Activated B cell treated with CpG ODN at 0.5 μM for 24 hours (primary cell): ENCODE measurements at regions not wholly inside any gene's neighbourhood (a gene's known extent, or its start where the extent isn't known, plus 50 kb on each side); places are given as distances from the start of the nearest gene placed in this dataset.

Experiments used
- ATAC-seq: fragments of 200-7000 bp; cut with Tn5 transposase; one replicate; pipeline ENCODE4 v1.10.0; 2021; ENCODE audit warnings: low read depth, mild to moderate bottlenecking, moderate library complexity
- CTCF ChIA-PET: fragments of 350-600 bp; sonication (Branson Sonifier 250); formaldehyde crosslinking; loops from one replicate; lab custom pipeline; 2021; ENCODE audit warnings: antibody characterized with exemption; lab: Charles Lee
- POLR2A ChIA-PET: fragments of 350-600 bp; sonication (Branson Sonifier 250); formaldehyde crosslinking; loops from one replicate; lab custom pipeline; 2021; ENCODE audit warnings: antibody characterized with exemption; lab: Charles Lee
- DNase-seq: peaks from one replicate; pipeline ENCODE4 v3.0.0; 2022
- H3K27ac Mint-ChIP-seq: one replicate; pipeline ENCODE4 v1.8.0; 2020; ENCODE audit warnings: mixed read lengths
- H3K27me3 Mint-ChIP-seq: one replicate; pipeline ENCODE4 v1.8.0; 2021; ENCODE audit warnings: mixed read lengths
- H3K36me3 Mint-ChIP-seq: one replicate; pipeline ENCODE4 v1.8.0; 2021; ENCODE audit warnings: low read depth, mixed read lengths
- H3K4me1 Mint-ChIP-seq: one replicate; pipeline ENCODE4 v1.8.0; 2021; ENCODE audit warnings: mixed read lengths
- H3K4me3 Mint-ChIP-seq: one replicate; pipeline ENCODE4 v1.8.0; 2020; ENCODE audit warnings: mild to moderate bottlenecking, mixed read lengths
- H3K9me3 Mint-ChIP-seq: one replicate; pipeline ENCODE4 v1.8.0; 2020; ENCODE audit warnings: mixed read lengths
- CTCF ChIP-seq: fragments of 200-600 bp; IDR thresholded peaks from one replicate; pipeline ENCODE4 v1.8.0; 2022; ENCODE audit warnings: antibody characterized with exemption, mild to moderate bottlenecking
- intact Hi-C: fragments of 100-400 bp; cut with micrococcal nuclease; formaldehyde crosslinking; loops from one replicate; pipeline ENCODE4 v1.15.1; 2024

- no peak for DNase-seq
- no peak overlapping the region for H3K27ac Mint-ChIP-seq
- intact Hi-C loops: no loop called here
- no peaks in the 10 kb centered on the region for H3K9me3 Mint-ChIP-seq
- no peaks in the 10 kb centered on the region for H3K36me3 Mint-ChIP-seq
- no peak for TF ChIP-seq CTCF
- H3K27me3 Mint-ChIP-seq: no peaks in the 10 kb centered on the region
- H3K4me3 Mint-ChIP-seq: no peak overlapping the region
- no peaks in the 10 kb centered on the region for H3K4me1 Mint-ChIP-seq
- POLR2A ChIA-PET: no interaction called here
- no peak for ATAC-seq
- CTCF ChIA-PET: no interaction called here
Observed at GRCh38 chr11:8765294-8765693, 82.7 kb downstream of the RPL27A start.

- ATAC-seq (no peak), DNase-seq (no peak)
- ChIA-PET CTCF (no interaction called here), POLR2A (no interaction called here)
- Mint-ChIP-seq H3K4me1 (no peaks in the 10 kb centered on the region), H3K9me3 (no peaks in the 10 kb centered on the region), H3K27ac (no peak overlapping the region), H3K36me3 (no peaks in the 10 kb centered on the region), H3K4me3 (no peak overlapping the region), H3K27me3 (no peaks in the 10 kb centered on the region)
- no peak for TF ChIP-seq CTCF
- intact Hi-C loops: no loop called here
Observed at GRCh38 chr11:8766043-8766987, 83.7 kb downstream of the RPL27A start.

GRCh38 chr11:8766988-8767374 lies 84.4 kb downstream of the RPL27A start:
- CTCF ChIA-PET: no interaction called here

GRCh38 chr11:8767466-8768142 lies 85.0 kb downstream of the RPL27A start:
- Mint-ChIP-seq H3K27me3 (no peaks in the 10 kb centered on the region), H3K36me3 (no peaks in the 10 kb centered on the region), H3K27ac (no peak overlapping the region), H3K9me3 (no peaks in the 10 kb centered on the region), H3K4me1 (no peaks in the 10 kb centered on the region), H3K4me3 (no peak overlapping the region)
- no peak for DNase-seq
- ATAC-seq: no peak
- TF ChIP-seq CTCF: no peak
- ChIA-PET POLR2A (no interaction called here), CTCF (no interaction called here)
- intact Hi-C loops: no loop called here

More at GRCh38 chr11:8766988-8767374, 84.4 kb downstream of the RPL27A start:
- no peak overlapping the region for H3K27ac Mint-ChIP-seq
- DNase-seq (no peak), ATAC-seq (no peak)
- no peaks in the 10 kb centered on the region for H3K36me3 Mint-ChIP-seq
- no peak for TF ChIP-seq CTCF
- no peaks in the 10 kb centered on the region for H3K27me3 Mint-ChIP-seq
- no peaks in the 10 kb centered on the region for H3K9me3 Mint-ChIP-seq
- intact Hi-C loops: no loop called here
- no peak overlapping the region for H3K4me3 Mint-ChIP-seq
- no peaks in the 10 kb centered on the region for H3K4me1 Mint-ChIP-seq
- POLR2A ChIA-PET: no interaction called here

GRCh38 chr11:8768625-8769333 lies 86.2 kb downstream of the RPL27A start:
- H3K27ac Mint-ChIP-seq: no peak overlapping the region
- TF ChIP-seq CTCF: no peak
- H3K4me3 Mint-ChIP-seq: no peak overlapping the region
- CTCF ChIA-PET: no interaction called here
- ATAC-seq: no peak
- H3K9me3 Mint-ChIP-seq: no peaks in the 10 kb centered on the region
- no peaks in the 10 kb centered on the region for H3K36me3 Mint-ChIP-seq
- DNase-seq: no peak
- H3K4me1 Mint-ChIP-seq: no peaks in the 10 kb centered on the region
- H3K27me3 Mint-ChIP-seq: no peaks in the 10 kb centered on the region
- intact Hi-C loops: no loop called here
- POLR2A ChIA-PET: no interaction called here
